ENCODE measurements at regions not wholly inside any gene's neighbourhood (a gene's known extent, or its start where the extent isn't known, plus 50 kb on each side); places are given as distances from the start of the nearest gene placed in this dataset.

GRCh38 chr2:196314780-196315179 is 143.4 kb upstream of the STK17B start:
- TF ChIP-seq CTCF (IDR thresholded peaks at IDR 0.05; ENCODE audit: low read depth, low read length, poor library complexity, severe bottlenecking) (no peak), EZH2phosphoT487 (IDR thresholded peaks at IDR 0.05; ENCODE audit: borderline replicate concordance, low read length) (no peak)

Data from DOHH2 (cell line).